ENCODE measurements at regions not wholly inside any gene's neighbourhood (a gene's known extent, or its start where the extent isn't known, plus 50 kb on each side); places are given as distances from the start of the nearest gene placed in this dataset.
"Not testable (repeated sequence)": the region's sequence is repeated elsewhere in the genome, so short reads cannot be mapped to it uniquely, and the experiment has no call there.

GRCh38 chr5:100043475-100043874 lies 491.7 kb upstream of the FAM174A start:
- Histone ChIP-seq H3K27me3 (ENCODE audit: insufficient read depth, poor library complexity, severe bottlenecking) (no peaks in the 10 kb centered on the region), H3K36me3 (ENCODE audit: low read depth) (no peaks in the 10 kb centered on the region), H3K4me1 (ENCODE audit: insufficient read depth, poor library complexity, severe bottlenecking) (no peaks in the 10 kb centered on the region), H3K9me3 (ENCODE audit: severe bottlenecking) (no peaks in the 10 kb centered on the region), H3K4me3 (ENCODE audit: severe bottlenecking) (no peak overlapping the region), H3K27ac (ENCODE audit: poor library complexity, severe bottlenecking) (no peak overlapping the region)
- TF ChIP-seq, protein P1, sequence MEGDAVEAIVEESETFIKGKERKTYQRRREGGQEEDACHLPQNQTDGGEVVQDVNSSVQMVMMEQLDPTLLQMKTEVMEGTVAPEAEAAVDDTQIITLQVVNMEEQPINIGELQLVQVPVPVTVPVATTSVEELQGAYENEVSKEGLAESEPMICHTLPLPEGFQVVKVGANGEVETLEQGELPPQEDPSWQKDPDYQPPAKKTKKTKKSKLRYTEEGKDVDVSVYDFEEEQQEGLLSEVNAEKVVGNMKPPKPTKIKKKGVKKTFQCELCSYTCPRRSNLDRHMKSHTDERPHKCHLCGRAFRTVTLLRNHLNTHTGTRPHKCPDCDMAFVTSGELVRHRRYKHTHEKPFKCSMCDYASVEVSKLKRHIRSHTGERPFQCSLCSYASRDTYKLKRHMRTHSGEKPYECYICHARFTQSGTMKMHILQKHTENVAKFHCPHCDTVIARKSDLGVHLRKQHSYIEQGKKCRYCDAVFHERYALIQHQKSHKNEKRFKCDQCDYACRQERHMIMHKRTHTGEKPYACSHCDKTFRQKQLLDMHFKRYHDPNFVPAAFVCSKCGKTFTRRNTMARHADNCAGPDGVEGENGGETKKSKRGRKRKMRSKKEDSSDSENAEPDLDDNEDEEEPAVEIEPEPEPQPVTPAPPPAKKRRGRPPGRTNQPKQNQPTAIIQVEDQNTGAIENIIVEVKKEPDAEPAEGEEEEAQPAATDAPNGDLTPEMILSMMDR (IDR thresholded peaks at IDR 0.05; ENCODE audit: poor library complexity, severe bottlenecking): no peak
- no peak for ATAC-seq (ENCODE audit: low read depth)
- DNase-seq (ENCODE audit: low spot score): no peak

DNA sequence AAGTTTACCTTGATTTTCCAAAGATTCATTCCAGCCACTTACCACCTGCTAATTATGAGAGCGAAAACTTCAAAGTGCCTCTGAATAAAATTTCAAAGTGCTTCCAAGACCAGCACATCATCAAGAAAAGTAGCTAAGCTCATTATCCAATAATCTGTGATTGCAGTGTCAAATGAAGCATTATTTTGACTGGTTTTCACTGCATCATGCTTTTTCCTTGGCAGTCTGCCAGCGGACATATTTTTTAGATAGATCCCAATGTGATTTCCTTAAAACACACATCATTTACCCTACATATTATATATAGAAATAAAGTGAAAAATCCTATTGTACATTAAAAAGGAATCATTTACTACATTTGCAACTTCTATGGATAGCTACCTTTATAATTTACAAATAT lies 508.6 kb upstream of the FAM174A start:
- H3K27ac ChIP-seq (ENCODE audit: poor library complexity, severe bottlenecking): no peak overlapping the region
- no peaks in the 10 kb centered on the region for H3K4me1 ChIP-seq (ENCODE audit: insufficient read depth, poor library complexity, severe bottlenecking)
- TF ChIP-seq, protein P1 (IDR thresholded peaks at IDR 0.05; ENCODE audit: poor library complexity, severe bottlenecking): no peak
- no peaks in the 10 kb centered on the region for H3K36me3 ChIP-seq (ENCODE audit: low read depth)
- no peaks in the 10 kb centered on the region for H3K9me3 ChIP-seq (ENCODE audit: severe bottlenecking)
- no peak overlapping the region for H3K4me3 ChIP-seq (ENCODE audit: severe bottlenecking)
- DNase-seq (ENCODE audit: low spot score) (no peak), ATAC-seq (ENCODE audit: low read depth) (no peak)
- H3K27me3 ChIP-seq (ENCODE audit: insufficient read depth, poor library complexity, severe bottlenecking): no peaks in the 10 kb centered on the region

GRCh38 chr5:100023536-100023935 lies 511.6 kb upstream of the FAM174A start:
- no peaks in the 10 kb centered on the region for H3K4me1 ChIP-seq (ENCODE audit: insufficient read depth, poor library complexity, severe bottlenecking)
- no peaks in the 10 kb centered on the region for H3K36me3 ChIP-seq (ENCODE audit: low read depth)
- ATAC-seq (ENCODE audit: low read depth) (no peak), DNase-seq (ENCODE audit: low spot score) (no peak)
- H3K27ac ChIP-seq (ENCODE audit: poor library complexity, severe bottlenecking): no peak overlapping the region
- H3K9me3 ChIP-seq (ENCODE audit: severe bottlenecking): no peaks in the 10 kb centered on the region
- H3K4me3 ChIP-seq (ENCODE audit: severe bottlenecking): no peak overlapping the region
- TF ChIP-seq, protein P1 (IDR thresholded peaks at IDR 0.05; ENCODE audit: poor library complexity, severe bottlenecking): no peak
- no peaks in the 10 kb centered on the region for H3K27me3 ChIP-seq (ENCODE audit: insufficient read depth, poor library complexity, severe bottlenecking)

DNA sequence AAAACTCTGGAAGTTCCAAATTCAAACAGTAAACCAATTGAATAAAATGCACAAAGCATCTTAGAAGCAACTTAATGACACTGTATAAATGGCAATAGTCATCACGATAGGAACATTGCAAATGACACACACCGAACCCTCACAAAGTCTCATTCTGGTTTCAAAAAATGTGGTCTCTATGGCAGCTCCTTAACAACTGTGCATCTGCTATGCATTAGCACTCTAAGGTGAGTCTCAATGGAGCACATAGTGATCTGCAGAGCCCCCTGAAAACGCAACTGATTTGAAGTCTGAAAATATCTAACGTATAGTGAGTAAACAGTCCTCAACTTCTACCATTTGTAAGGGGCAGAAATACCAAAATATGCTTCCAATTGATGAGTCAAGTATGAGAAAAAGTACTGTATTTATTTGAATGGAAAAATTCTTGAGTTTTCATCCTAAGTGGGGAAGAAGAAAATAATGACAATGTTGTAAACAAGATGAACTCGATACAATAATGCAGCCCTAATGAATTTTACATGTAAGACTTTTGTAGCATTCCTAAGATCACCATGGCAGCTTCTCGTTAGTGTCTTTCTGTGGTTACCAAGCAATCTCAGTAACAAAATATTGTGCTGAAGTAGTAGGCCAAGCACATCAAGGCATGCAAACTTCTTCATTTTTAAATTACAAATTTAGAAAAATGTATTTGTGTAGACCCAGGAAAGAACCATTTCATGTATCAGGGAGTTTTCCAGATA lies 517.5 kb upstream of the FAM174A start:
- ATAC-seq (ENCODE audit: low read depth): no peak

DNA sequence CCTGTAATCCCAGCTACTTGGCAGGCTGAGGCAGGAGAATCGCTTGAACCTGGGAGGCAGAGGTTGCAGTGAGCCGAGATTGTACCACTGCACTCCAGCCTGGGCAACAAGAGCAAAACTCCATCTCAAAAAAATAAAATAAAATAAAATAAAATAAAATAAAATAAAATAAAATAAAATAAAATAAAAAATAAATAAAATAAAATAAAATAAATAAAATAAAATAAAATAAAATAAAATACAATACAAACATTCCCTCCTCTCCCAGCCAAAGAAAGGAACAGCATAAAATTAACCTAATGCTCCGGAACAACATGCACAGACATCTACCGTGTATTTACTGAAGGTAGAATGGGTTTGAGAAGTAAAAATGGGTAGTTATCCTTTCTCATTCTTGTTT lies 521.9 kb upstream of the FAM174A start:
- H3K9me3 ChIP-seq (ENCODE audit: severe bottlenecking); H3K36me3 ChIP-seq (ENCODE audit: low read depth); DNase-seq (ENCODE audit: low spot score); ATAC-seq (ENCODE audit: low read depth); H3K4me3 ChIP-seq (ENCODE audit: severe bottlenecking); H3K27ac ChIP-seq (ENCODE audit: poor library complexity, severe bottlenecking); H3K4me1 ChIP-seq (ENCODE audit: insufficient read depth, poor library complexity, severe bottlenecking); H3K27me3 ChIP-seq (ENCODE audit: insufficient read depth, poor library complexity, severe bottlenecking): not testable (repeated sequence)

More for the DNA sequence above, 517.5 kb upstream of the FAM174A start:
- H3K27me3 ChIP-seq (ENCODE audit: insufficient read depth, poor library complexity, severe bottlenecking): peaks cover 7% of the 10 kb centered on the region
- no peak overlapping the region for H3K4me3 ChIP-seq (ENCODE audit: severe bottlenecking)
- no peak for DNase-seq (ENCODE audit: low spot score)
- no peaks in the 10 kb centered on the region for H3K4me1 ChIP-seq (ENCODE audit: insufficient read depth, poor library complexity, severe bottlenecking)
- no peaks in the 10 kb centered on the region for H3K9me3 ChIP-seq (ENCODE audit: severe bottlenecking)
- no peaks in the 10 kb centered on the region for H3K36me3 ChIP-seq (ENCODE audit: low read depth)
- H3K27ac ChIP-seq (ENCODE audit: poor library complexity, severe bottlenecking): no peak overlapping the region
- TF ChIP-seq, protein P1 (IDR thresholded peaks at IDR 0.05; ENCODE audit: poor library complexity, severe bottlenecking): no peak

GRCh38 chr5:100011160-100011559 lies 524.0 kb upstream of the FAM174A start:
- not testable (repeated sequence) for H3K36me3 ChIP-seq (ENCODE audit: low read depth); H3K4me3 ChIP-seq (ENCODE audit: severe bottlenecking); H3K27ac ChIP-seq (ENCODE audit: poor library complexity, severe bottlenecking); H3K9me3 ChIP-seq (ENCODE audit: severe bottlenecking); DNase-seq (ENCODE audit: low spot score); H3K4me1 ChIP-seq (ENCODE audit: insufficient read depth, poor library complexity, severe bottlenecking); ATAC-seq (ENCODE audit: low read depth); H3K27me3 ChIP-seq (ENCODE audit: insufficient read depth, poor library complexity, severe bottlenecking)
